OCI-LY1 (cell line): ENCODE measurements at regions not wholly inside any gene's neighbourhood (a gene's known extent, or its start where the extent isn't known, plus 50 kb on each side); places are given as distances from the start of the nearest gene placed in this dataset.

Experiments used
- H2AFZ ChIP-seq: fragments of 200-600 bp; sonication (generic), shearing (Covaris generic); 2 replicates; pipeline ENCODE4 v1.6.0; 2014; ENCODE audit warnings: antibody characterized with exemption, mild to moderate bottlenecking, low read length
- H3F3A ChIP-seq: fragments of 200-600 bp; sonication (generic), shearing (Covaris generic); 2 replicates; pipeline ENCODE4 v1.6.0; 2014; ENCODE audit warnings: mild to moderate bottlenecking, antibody characterized with exemption, low read length, moderate library complexity; ENCODE audit not compliant: insufficient read depth
- H3K27ac ChIP-seq: fragments of 200-600 bp; sonication (generic); 2 replicates; pipeline ENCODE4 v1.5.1; 2014; ENCODE audit warnings: low read length, mixed run types, mild to moderate bottlenecking, low read depth; ENCODE audit not compliant: poor library complexity, severe bottlenecking
- H3K27me3 ChIP-seq: fragments of 200-600 bp; sonication (generic); 2 replicates; pipeline ENCODE4 v1.6.0; 2014; ENCODE audit warnings: antibody characterized with exemption, mild to moderate bottlenecking, low read length, moderate library complexity; ENCODE audit not compliant: insufficient read depth
- H3K36me3 ChIP-seq: fragments of 200-600 bp; sonication (generic); 2 replicates; pipeline ENCODE4 v1.6.1; 2014; ENCODE audit warnings: mild to moderate bottlenecking, antibody characterized with exemption, low read length, moderate library complexity, mixed read lengths; ENCODE audit not compliant: insufficient read depth
- H3K4me1 ChIP-seq: fragments of 200-600 bp; sonication (generic); 2 replicates; pipeline ENCODE4 v1.5.1; 2014; ENCODE audit warnings: mild to moderate bottlenecking, low read length, moderate library complexity; ENCODE audit not compliant: insufficient read depth, severe bottlenecking
- H3K4me2 ChIP-seq: fragments of 200-600 bp; sonication (generic), shearing (Covaris generic); 2 replicates; pipeline ENCODE4 v1.6.1; 2014; ENCODE audit warnings: low read length
- H3K4me3 ChIP-seq: fragments of 200-600 bp; sonication (generic); 2 replicates; pipeline ENCODE4 v1.5.1; 2014; ENCODE audit warnings: low read length, low read depth, mild to moderate bottlenecking, mixed read lengths; ENCODE audit not compliant: poor library complexity, severe bottlenecking
- H3K79me2 ChIP-seq: fragments of 200-600 bp; shearing (Covaris generic); 2 replicates; pipeline ENCODE4 v1.6.1; 2016; ENCODE audit warnings: mixed run types, low read length, mixed read lengths; ENCODE audit not compliant: insufficient read depth
- H3K9ac ChIP-seq: fragments of 200-600 bp; sonication (generic), shearing (Covaris generic); 2 replicates; pipeline ENCODE4 v1.6.1; 2014; ENCODE audit warnings: mild to moderate bottlenecking, low read length, mixed read lengths
- H3K9me2 ChIP-seq: fragments of 200-600 bp; sonication (generic), shearing (Covaris generic); 2 replicates; pipeline ENCODE4 v1.6.1; 2014; ENCODE audit warnings: low read depth, mild to moderate bottlenecking, low read length, mixed read lengths
- H3K9me3 ChIP-seq: fragments of 200-600 bp; shearing (Covaris generic); 2 replicates; pipeline ENCODE4 v1.6.1; 2014; ENCODE audit warnings: low read length, mixed read lengths
- H4K20me1 ChIP-seq: fragments of 200-600 bp; sonication (generic), shearing (Covaris generic); 2 replicates; pipeline ENCODE4 v1.6.0; 2016; ENCODE audit warnings: mild to moderate bottlenecking, low read length; ENCODE audit not compliant: insufficient read depth
- CTCF ChIP-seq: fragments of 200-600 bp; sonication (generic), shearing (Covaris generic); IDR thresholded peaks from 2 replicates; pipeline ENCODE4 v1.5.1; 2017; ENCODE audit warnings: mild to moderate bottlenecking, antibody characterized with exemption, low read length, moderate library complexity, mixed read lengths
- EZH2 ChIP-seq: fragments of 200-600 bp; sonication (generic), shearing (Covaris generic); IDR thresholded peaks from 2 replicates; pipeline ENCODE4 v1.8.0; 2017; ENCODE audit warnings: borderline replicate concordance, mixed run types, mild to moderate bottlenecking, antibody characterized with exemption, low read length, moderate library complexity, mixed read lengths

- no peaks in the 10 kb centered on the region for H4K20me1 ChIP-seq
- H2AFZ ChIP-seq: no peak overlapping the region
- H3K4me1 ChIP-seq: no peaks in the 10 kb centered on the region
- H3K79me2 ChIP-seq: no peaks in the 10 kb centered on the region
- no peak overlapping the region for H3K27ac ChIP-seq
- no peak overlapping the region for H3K9ac ChIP-seq
- H3K9me2 ChIP-seq: no peaks in the 10 kb centered on the region
- no peak overlapping the region for H3K4me2 ChIP-seq
- no peaks in the 10 kb centered on the region for H3K27me3 ChIP-seq
- no peak for TF ChIP-seq EZH2
- no peak for TF ChIP-seq CTCF
- H3K36me3 ChIP-seq: no peaks in the 10 kb centered on the region
- no peaks in the 10 kb centered on the region for H3K9me3 ChIP-seq
- no peak overlapping the region for H3K4me3 ChIP-seq
- no peaks in the 10 kb centered on the region for H3F3A ChIP-seq
Measured at GRCh38 chr4:189396435-189396834, 544.2 kb upstream of the FRG1 start.

DNA sequence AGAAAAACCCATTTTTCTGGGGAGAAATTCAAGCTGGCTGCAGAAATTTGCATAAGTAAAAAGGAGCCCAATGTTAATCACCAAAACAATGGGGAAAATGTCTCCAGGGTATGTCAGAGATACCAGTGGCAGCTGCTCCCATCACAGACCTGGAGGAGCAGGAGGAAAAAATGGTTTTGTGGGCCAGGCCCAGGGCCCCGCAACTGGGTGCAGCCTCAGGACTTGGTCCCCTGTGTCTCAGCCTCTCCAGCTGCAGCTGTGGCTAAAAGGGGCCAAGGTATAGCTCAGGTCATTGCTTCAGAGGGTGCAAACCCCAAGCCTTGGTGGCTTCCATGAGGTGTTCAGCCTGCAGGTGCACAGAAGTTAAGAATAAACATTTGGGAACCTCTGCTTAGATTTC lies 536.4 kb upstream of the FRG1 start:
- Histone ChIP-seq H3K27me3 (no peaks in the 10 kb centered on the region), H3K9me2 (no peaks in the 10 kb centered on the region), H3K9ac (no peak overlapping the region), H3K4me2 (no peak overlapping the region), H2AFZ (no peak overlapping the region), H3K79me2 (no peaks in the 10 kb centered on the region), H3K36me3 (no peaks in the 10 kb centered on the region), H3K9me3 (no peaks in the 10 kb centered on the region), H3K4me1 (no peaks in the 10 kb centered on the region), H3K27ac (no peak overlapping the region), H3K4me3 (no peak overlapping the region), H4K20me1 (no peaks in the 10 kb centered on the region), H3F3A (no peaks in the 10 kb centered on the region)
- TF ChIP-seq EZH2: no peak
- no peak for TF ChIP-seq CTCF

GRCh38 chr4:189409158-189409557 lies 531.5 kb upstream of the FRG1 start:
- H4K20me1 ChIP-seq: no peaks in the 10 kb centered on the region
- H3K27ac ChIP-seq: no peak overlapping the region
- TF ChIP-seq CTCF (no peak), EZH2 (no peak)
- no peaks in the 10 kb centered on the region for H3K36me3 ChIP-seq
- no peaks in the 10 kb centered on the region for H3F3A ChIP-seq
- H3K9me3 ChIP-seq: no peaks in the 10 kb centered on the region
- no peak overlapping the region for H3K4me3 ChIP-seq
- H3K4me2 ChIP-seq: no peak overlapping the region
- H3K4me1 ChIP-seq: no peaks in the 10 kb centered on the region
- H2AFZ ChIP-seq: no peak overlapping the region
- no peaks in the 10 kb centered on the region for H3K79me2 ChIP-seq
- H3K9me2 ChIP-seq: no peaks in the 10 kb centered on the region
- no peaks in the 10 kb centered on the region for H3K27me3 ChIP-seq
- no peak overlapping the region for H3K9ac ChIP-seq
